Kidney epithelial cell (primary cell): ENCODE measurements at regions not wholly inside any gene's neighbourhood (a gene's known extent, or its start where the extent isn't known, plus 50 kb on each side); places are given as distances from the start of the nearest gene placed in this dataset.

ENCODE experiments used
- DNase-seq: peaks from one replicate; pipeline ENCODE4 v3.0.0-alpha.2; 2010; ENCODE audit warnings: low read depth
- H3K27me3 ChIP-seq: 2 replicates; pipeline ENCODE4 v1.6.0; 2011; ENCODE audit warnings: low read length; ENCODE audit not compliant: control insufficient read depth, insufficient read depth
- H3K36me3 ChIP-seq: 2 replicates; pipeline ENCODE4 v1.5.1; 2011; ENCODE audit warnings: low read length; ENCODE audit not compliant: control insufficient read depth, insufficient read depth
- H3K4me3 ChIP-seq: 2 replicates; pipeline ENCODE4 v1.5.1; 2011; ENCODE audit warnings: low read depth, mild to moderate bottlenecking, control low read depth, low read length
- TF ChIP-seq, protein P1 (sequence below): IDR thresholded peaks from 2 replicates; pipeline ENCODE4 v1.5.1; 2011; ENCODE audit warnings: mild to moderate bottlenecking, moderate library complexity, low read length, control low read depth, inconsistent platforms; ENCODE audit not compliant: insufficient read depth, poor library complexity, severe bottlenecking

DNA sequence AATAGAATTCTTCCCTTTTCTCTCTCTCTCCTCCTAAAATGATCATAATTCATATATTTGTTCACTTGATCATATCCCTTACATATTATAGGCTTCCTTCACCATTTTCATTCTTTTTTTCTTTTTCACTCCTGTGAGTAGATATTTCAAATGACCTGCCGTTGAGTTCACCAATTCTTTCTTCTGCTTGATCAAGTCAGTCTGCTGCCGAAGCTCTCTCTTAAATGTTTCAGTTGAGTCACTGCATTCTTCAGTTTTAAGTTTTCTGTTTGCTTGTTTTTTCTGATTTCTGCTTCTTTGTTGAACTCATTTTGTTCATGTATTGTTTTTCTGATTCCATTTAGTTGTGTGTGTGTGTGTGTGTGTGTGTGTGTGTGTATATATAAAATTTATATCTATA lies 354.3 kb downstream of the GPAT3 start:
- H3K27me3 ChIP-seq: no peaks in the 10 kb centered on the region
- peak; percentile 26 for DNase-seq
- no peaks in the 10 kb centered on the region for H3K36me3 ChIP-seq
- no peak overlapping the region for H3K4me3 ChIP-seq
- TF ChIP-seq, protein P1, sequence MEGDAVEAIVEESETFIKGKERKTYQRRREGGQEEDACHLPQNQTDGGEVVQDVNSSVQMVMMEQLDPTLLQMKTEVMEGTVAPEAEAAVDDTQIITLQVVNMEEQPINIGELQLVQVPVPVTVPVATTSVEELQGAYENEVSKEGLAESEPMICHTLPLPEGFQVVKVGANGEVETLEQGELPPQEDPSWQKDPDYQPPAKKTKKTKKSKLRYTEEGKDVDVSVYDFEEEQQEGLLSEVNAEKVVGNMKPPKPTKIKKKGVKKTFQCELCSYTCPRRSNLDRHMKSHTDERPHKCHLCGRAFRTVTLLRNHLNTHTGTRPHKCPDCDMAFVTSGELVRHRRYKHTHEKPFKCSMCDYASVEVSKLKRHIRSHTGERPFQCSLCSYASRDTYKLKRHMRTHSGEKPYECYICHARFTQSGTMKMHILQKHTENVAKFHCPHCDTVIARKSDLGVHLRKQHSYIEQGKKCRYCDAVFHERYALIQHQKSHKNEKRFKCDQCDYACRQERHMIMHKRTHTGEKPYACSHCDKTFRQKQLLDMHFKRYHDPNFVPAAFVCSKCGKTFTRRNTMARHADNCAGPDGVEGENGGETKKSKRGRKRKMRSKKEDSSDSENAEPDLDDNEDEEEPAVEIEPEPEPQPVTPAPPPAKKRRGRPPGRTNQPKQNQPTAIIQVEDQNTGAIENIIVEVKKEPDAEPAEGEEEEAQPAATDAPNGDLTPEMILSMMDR: no peak

DNA sequence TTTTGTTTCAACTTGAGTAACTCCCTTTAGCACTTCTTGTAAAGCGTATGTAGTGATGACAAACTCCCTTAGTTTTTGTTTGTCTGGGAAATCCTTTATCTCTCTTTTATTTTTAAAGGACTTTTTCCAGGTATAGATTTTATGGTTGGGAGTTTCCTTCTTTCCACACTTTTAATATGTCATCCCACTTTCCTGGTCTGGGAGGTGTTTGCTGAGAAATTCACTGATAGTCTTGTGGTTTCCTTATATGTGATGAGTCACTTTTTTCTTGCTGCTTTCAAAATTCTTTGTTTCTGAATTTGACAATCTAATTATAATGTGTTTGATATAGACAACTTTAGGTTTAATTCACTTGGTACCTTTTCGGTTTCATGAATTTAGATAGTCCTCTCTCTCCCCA lies 353.9 kb downstream of the GPAT3 start:
- TF ChIP-seq, protein P1: no peak
- Histone ChIP-seq H3K36me3 (no peaks in the 10 kb centered on the region), H3K4me3 (no peak overlapping the region), H3K27me3 (no peaks in the 10 kb centered on the region)
- peak; percentile 48 for DNase-seq

DNA sequence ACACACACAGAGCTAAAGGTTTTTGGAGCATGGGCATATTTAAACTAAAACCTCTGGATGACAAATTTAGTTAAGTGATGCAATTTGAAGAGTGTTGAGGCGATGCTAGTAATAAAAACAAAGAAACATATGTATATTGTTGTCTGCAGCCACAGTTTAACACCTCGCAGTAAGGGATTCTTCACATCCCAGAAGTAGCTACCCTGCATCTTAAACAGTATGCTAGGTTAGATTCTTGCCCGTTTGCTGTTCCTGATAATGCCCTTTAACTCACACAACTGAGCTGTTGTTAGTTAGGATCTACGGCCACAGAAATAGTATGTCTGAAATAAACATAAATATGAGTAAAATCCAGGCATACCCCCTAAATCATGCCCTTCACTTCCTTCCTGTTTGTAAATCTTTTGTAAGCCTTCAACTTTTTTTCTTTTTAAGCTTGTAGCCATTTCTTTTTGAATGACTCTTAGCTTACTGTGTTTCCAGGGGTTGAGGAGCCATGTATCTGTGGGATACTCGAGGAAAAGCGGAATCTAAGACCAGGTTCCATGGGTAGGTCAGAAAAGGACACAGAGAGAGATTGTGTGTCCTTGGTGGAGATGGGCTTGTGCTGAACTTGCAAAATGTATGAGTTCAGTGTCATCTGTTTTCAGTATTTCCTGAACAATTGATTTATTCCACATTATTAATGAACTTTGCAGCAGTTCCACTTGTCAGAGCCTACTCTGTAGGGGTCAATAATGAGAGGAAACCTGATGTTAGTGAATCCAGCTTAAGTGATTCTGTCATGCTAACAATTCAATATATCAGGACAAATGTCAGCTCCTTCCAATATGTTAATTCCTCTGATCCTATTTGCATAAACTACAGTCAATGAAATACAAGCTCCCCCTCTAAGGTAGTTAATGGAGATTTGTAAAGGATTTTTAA lies 349.6 kb downstream of the GPAT3 start:
- no peak for DNase-seq
- no peaks in the 10 kb centered on the region for H3K36me3 ChIP-seq
- TF ChIP-seq, protein P1: no peak
- H3K4me3 ChIP-seq: no peak overlapping the region
- no peaks in the 10 kb centered on the region for H3K27me3 ChIP-seq

DNA sequence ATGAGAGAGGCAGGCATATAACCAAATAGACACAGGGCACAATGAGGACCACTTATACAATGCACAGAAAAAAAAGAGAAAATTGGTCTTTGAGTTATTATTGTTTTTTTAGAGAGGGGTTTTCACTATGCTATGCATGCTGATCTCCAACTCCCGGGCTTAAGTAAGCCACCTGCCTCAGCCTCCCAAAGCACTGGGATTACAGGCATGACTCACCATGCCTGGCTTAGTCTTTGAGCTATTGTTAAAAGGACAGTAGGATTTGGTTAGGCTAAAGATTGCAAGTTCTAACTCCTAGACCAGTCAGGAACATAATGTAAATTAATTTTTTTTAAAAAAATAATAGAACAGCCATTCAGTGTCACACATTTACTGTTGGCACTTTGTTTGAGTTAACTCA lies 340.1 kb downstream of the GPAT3 start:
- Histone ChIP-seq H3K36me3 (no peaks in the 10 kb centered on the region), H3K4me3 (no peak overlapping the region), H3K27me3 (no peaks in the 10 kb centered on the region)
- DNase-seq: no peak
- TF ChIP-seq, protein P1: no peak

DNA sequence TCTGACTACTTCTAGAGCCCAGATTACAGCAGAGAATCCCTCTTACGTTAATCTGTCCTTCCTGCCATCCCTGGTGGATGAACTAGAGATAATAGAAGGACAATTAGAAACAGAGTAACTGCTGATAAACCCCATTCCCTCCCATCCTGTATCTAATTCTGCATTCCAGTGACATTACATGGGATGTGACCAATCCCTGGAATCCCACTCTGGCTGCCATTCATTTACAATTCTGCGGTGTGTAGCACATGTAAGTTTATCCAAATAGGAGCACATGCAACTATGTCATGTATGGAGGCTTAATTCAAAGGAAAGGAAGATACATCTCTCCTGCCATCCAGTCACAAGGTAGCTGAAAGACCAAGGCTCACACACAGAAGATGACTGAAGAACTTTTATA lies 339.5 kb downstream of the GPAT3 start:
- DNase-seq: no peak
- Histone ChIP-seq H3K4me3 (no peak overlapping the region), H3K27me3 (no peaks in the 10 kb centered on the region), H3K36me3 (no peaks in the 10 kb centered on the region)
- TF ChIP-seq, protein P1: no peak

DNA sequence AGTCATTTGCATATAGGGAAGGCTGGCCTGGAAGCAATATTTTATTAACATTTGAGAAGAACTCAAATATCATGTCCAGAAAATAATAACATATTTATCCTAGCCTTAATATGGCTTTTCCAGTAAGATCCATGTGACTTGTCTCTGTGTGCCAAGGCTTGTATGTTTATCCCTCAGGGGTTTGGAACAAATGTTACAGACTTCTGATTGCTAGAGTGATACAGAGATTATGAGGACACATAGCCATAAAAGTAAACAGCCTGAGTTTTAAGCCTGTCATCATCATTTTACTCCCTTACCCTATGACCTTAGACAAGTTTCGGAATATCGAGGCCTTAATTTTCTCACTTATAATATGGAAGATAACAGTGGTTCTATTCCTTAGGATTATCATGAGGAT lies 338.1 kb downstream of the GPAT3 start:
- Histone ChIP-seq H3K36me3 (no peaks in the 10 kb centered on the region), H3K27me3 (no peaks in the 10 kb centered on the region), H3K4me3 (no peak overlapping the region)
- TF ChIP-seq, protein P1: no peak
- DNase-seq: no peak
